NCI-H187 (cell line): ENCODE measurements at regions not wholly inside any gene's neighbourhood (a gene's known extent, or its start where the extent isn't known, plus 50 kb on each side); places are given as distances from the start of the nearest gene placed in this dataset.

Experiments
- DNase-seq, 2 experiments: peaks; one replicate each; lab custom pipeline; 2025; lab: John Stamatoyannopoulos, UW

- DNase-seq: no peak
These were observed 414.5 kb downstream of the ADGRL2 start for GRCh38 chr1:82215056-82215852.

DNA sequence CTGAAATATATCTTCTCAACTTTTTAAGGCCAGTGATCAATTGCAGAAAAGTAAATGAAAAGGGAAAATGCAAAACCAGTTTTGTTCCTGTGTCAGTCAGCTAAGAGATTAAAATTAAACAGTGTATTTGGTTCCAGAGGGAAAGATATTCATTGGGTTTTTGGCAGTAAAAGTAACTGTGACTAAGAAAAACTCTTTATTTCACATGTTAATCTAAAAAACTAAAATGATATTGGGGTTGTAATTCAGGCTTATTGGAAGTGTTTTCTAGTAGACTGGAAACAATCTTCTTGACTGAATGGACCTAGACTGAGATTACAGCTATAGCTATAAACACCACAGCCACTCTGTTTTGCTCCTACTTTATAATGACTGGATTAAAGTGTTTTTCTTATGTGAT, 413.9 kb downstream of the ADGRL2 start:
- no peak for DNase-seq

GRCh38 chr1:82197606-82198005, 396.9 kb downstream of the ADGRL2 start:
- no peak for DNase-seq

- DNase-seq: no peak
These were observed 394.5 kb downstream of the ADGRL2 start for GRCh38 chr1:82195245-82195644.

- no peak for DNase-seq
These were observed 384.4 kb downstream of the ADGRL2 start for GRCh38 chr1:82185084-82185483.

- no peak for DNase-seq
These were observed 381.1 kb downstream of the ADGRL2 start for GRCh38 chr1:82181846-82182245.

DNA sequence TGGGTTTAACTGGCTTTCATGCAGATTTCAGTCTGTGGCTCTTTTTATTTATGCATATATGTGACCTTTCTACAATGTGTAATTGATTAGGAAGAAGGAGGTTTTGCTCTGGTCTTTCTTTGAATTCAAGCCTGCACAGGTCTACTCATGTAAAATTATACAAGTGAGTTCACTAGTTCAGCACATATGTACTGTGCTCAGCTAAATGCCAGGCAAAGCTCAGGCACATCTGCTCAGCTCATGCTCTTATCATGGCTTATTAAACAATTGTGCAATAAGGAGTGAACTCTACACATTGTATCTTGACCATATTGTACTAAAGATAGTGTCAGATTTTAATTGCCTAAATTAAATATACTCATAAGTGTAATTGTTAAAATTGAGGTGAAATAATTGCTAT, 378.4 kb downstream of the ADGRL2 start:
- DNase-seq: no peak

GRCh38 chr1:82177192-82177591, 376.5 kb downstream of the ADGRL2 start:
- no peak for DNase-seq

DNA sequence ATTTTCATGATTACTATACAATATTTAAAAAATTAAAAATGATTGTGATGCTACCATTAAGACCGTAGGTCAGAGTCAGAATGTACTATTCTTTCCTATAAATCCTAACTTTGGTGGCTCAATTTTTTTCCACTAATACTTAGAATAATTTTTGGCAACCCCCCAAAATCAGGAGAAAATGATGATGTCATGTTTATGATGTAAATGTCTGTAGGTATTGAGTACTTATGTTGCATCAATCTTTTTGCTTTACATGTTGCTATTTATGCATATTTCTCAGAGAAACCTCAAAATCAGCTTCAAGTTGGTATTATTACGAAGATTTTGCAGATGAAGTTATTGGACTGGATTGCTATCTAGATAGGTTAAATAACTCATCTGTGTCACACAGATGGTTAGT, 371.2 kb downstream of the ADGRL2 start:
- no peak for DNase-seq

DNA sequence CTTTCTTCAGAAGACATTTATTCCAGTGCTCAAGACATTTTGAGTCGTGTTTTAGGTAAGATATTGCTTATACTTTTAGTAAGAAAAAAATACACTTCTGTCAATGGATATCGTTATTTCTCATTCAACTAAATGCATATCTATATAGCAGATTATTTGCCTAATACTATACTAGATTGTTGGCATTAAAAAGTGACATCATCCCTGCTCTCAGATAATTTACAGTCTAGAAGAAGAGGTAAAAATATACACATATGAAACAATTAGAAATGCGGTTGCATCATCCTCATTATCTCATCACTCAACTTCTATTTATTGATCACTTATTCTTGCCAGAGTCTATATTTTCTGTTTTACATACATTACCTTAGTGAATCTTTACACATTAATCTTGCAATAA, 367.7 kb downstream of the ADGRL2 start:
- DNase-seq: no peak

DNA sequence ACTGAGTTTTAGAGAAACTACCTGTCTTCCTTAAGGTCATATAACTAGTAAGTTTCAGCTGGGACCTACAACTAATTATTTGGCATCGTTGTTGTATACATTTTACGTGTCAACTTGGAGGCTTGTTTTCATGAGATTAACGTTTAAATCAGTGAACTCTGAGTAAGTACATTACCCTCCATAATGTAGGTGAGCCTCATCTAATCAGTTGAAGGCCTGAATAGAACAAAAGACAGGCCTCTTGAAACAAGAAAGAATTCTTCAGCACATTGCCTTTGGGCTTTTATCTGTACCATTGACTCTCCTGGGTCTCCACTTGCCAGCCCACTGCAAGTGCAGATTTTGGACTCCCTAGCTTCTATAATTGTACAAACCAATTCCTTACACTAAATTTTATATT, 364.6 kb downstream of the ADGRL2 start:
- DNase-seq: no peak

- DNase-seq: peak; percentile 38 to 57
These were observed 362.0 kb downstream of the ADGRL2 start for GRCh38 chr1:82162486-82163420.

DNA sequence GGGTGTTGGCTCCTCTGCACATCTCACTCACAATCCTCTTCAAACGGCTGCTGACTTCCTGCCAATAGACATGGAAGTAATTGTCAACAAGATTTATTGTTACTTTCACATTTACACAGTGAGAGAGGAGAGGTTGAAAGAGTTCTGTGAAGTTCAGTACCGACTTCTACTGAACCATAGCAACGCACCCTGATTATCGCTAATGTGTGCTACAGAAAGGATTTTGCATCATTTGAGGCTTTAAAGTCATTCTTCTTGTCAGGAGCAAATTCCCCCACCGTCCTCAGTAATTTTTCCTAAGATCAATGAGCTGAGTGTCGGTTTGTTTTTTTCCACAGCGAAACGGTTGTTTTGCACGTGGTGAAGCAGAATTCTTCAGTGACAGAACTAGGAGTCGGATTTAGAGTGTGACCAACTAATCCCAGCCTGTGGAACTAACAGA, 361.0 kb downstream of the ADGRL2 start:
- DNase-seq: peak; percentile 48 to 53

GRCh38 chr1:82160903-82161302, 360.2 kb downstream of the ADGRL2 start:
- no peak for DNase-seq

DNA sequence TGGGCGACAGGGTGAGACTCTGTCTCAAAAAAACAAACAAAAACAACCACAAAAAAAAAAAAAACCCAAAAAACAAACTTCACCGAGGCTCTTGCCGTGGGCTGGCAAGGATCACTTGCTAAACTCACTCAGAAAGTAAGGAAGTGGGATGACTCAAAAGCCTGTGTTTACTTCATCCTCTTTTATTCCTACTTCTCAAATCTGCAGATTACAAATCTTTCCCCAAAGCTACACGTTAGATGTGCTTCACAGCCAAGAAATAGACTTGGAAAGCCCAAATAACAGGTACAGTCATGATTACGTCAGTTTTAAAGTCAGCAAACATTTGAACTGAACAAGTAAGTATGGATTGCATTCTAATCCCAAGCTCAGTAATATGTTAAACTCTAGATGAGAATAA, 359.3 kb downstream of the ADGRL2 start:
- no peak for DNase-seq

DNA sequence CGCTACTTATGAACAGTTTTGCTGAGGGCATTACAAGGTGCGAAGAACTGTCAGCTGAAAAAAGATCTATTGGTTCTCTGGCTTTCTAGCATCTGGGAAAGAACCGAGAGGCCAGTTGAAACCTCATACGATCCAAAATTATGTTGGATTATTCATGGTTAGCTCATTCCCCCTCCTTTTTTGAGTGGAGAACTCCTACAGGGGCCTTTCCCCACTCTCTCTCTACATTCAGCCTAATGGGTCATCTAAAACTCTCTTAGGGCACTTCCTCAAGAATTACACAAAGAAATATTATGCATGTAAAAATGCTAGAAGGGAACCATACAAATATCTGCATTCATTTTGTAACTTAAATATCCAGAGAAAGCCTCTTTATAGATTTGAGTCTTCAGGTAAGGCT, 358.2 kb downstream of the ADGRL2 start:
- DNase-seq: no peak

DNA sequence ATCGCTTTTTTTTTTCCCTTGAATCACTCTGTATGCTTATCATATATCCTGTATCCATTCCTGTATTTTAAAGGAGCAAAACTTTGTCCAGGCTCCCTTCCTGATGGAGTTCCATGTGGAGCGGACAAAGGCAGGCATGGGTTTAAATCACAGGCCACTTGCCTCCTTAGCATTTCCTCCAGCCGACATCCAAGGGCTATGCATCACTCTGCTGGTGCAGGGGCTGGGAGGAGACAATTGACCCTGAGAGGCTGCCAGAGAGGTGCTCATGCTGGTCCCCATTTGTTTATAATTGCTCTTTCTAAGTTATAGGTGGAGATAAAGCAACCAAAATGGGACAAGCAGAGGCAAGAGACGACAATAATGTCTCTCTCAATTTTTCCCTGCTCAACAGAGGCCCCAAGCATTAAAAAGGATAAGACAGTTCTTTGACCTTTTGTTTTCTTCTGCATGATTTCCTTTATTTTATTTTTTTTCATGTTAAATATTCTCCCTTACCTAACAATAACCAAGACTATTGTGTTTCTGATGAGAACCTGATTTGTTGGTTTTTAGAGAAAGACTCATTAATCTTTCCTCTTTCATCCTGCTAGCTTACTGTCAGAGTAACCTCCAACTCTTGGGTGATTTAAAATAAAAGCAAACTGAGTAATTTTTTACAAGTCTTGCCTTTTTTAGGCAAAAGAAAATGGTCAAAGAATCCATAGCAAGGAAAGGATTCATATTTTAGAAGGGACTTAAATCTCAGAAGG, 353.7 kb downstream of the ADGRL2 start:
- DNase-seq: no peak

- DNase-seq: no peak
These were observed 353.0 kb downstream of the ADGRL2 start for GRCh38 chr1:82153752-82154151.

- DNase-seq: no peak
These were observed 352.5 kb downstream of the ADGRL2 start for GRCh38 chr1:82153272-82153629.

GRCh38 chr1:82152356-82153271, 351.9 kb downstream of the ADGRL2 start:
- DNase-seq: no peak

- no peak for DNase-seq
These were observed 344.9 kb downstream of the ADGRL2 start for GRCh38 chr1:82145656-82146055.
